IPS-NIHi7 (cell line): ENCODE measurements at regions not wholly inside any gene's neighbourhood (a gene's known extent, or its start where the extent isn't known, plus 50 kb on each side); places are given as distances from the start of the nearest gene placed in this dataset.
A peak's percentile ranks its signal among the peaks of the same experiment; 100 is the strongest.

Experiments used
- DNase-seq: peaks from one replicate; pipeline ENCODE4 v3.0.0; 2012; ENCODE audit warnings: mixed read lengths; ENCODE audit errors: extremely low spot score

DNA sequence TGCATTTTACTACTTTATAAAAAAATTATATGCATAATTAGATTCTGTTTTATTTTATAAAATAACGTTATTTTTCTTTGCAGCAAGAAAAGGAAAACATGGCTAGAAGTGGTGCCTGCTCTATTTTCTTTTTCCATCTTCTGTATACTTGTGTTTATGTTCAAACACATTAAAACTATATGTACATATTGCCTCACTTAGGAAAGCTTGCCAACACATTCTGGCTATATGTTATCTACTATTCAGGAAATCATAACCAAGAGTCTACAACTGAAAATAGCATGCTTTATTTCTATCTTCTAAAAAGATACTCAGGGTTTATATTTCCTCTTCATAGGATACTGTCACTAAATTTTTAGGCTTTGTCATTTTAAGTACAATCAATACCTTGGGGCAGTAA lies 90.2 kb upstream of the KCNMB2 start:
- no peak for DNase-seq

DNA sequence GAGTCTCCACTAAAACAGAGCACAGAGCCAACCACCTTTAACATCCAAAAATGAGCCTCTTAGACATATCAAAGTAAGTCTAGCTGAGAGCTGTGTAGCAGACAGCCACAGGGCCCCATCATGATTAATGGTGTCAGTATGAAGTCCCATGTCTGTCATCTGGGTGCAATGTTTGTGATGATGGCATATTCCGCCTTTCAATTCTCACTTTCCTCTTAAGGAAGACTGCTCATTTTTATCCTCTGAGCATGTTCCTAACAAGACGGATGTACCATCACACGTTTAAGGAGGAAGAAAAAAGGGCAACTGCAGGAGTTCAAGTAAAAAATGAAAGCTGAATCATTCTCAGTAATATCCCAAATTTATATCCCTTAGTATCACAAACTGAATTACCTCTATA lies 85.8 kb upstream of the KCNMB2 start:
- DNase-seq: no peak

DNA sequence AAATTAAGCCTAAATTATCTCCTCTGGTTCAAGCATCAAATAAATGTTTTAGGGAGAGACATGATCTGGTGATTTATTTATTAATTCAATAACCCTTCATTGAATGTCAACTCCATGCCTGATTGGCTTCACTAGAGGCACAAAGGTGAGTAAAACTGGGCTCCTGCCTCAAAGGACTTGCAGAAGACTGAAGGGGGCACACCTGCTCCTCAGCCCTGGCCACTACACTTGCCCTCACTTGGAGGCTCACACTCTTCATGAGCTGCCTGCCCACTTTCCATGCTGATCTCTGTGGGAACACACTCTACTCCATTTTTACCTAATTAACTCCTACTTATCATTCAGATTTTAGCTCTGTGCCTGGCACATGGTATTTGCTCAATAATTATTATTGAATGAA lies 84.4 kb upstream of the KCNMB2 start:
- DNase-seq: no peak

- no peak for DNase-seq
Observed at GRCh38 chr3:178454726-178455125, 81.5 kb upstream of the KCNMB2 start.

DNA sequence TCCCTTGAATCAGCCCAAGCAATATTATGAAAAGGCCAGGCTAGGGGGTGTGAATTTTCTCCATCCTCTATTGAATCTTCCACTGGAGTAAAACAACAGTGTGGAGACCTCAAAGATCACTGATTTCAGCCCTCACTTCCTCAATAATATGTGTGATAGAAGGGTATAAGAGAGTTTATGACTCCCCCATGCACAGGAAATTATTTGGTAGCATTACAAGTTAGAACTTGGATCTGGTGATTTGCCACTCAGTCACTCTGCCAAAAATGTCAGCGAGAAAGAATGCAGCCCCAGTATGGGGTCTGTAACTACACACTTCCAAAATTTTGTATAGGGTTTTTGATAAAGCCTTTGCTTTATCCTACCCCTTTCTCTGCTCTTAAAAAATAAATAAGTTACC lies 81.0 kb upstream of the KCNMB2 start:
- DNase-seq: no peak

DNA sequence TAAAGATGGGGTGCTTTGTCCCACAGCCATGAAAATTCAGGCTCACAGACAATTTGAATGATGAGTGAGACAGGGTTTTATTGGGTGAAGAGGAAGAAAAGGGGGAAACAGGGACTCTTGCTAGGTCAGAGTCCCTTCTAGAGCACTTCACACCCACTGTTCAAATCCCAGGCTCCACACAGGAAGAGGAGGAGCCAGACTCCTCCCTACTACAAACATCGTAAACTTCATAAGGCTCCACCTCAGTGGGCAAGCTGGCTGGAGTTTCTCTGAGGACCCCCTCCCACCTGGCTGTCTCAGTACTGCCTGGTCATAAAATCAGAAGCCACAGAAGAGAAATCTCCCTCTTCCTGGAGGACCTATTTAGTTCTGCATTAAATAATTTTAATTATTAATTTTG lies 80.3 kb upstream of the KCNMB2 start:
- no peak for DNase-seq

DNA sequence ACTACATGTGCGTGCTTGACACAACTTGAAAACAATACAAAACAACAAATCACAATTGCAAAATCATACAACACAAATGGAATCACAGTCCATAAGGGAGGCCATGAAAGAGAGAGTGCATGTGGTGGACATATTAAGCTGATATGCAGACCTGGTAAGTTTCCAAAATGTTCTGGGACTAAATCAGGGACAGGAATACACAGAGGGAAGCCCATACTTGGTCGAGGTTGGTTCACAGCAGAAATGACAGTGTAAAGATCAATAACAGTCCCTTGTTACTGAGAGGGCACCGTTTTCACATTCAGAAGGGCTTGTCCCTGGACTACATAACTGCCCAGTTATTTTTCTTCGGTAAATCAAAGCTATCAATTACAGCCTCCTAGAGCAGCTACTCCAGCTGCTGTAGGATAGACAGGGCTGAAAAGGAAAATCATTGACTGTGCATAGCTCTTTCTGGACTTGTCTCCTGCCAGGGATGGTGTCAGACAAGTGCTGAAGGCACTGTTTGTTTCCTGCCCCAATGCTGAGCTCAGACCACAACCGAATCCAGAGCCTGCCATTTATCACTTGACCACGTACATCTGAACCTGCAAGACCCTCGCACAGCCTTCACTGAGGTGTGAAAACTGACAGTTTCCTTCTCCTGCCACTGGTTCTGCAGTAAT lies 79.5 kb upstream of the KCNMB2 start:
- no peak for DNase-seq

- DNase-seq: no peak
Observed at GRCh38 chr3:178457511-178457910, 78.7 kb upstream of the KCNMB2 start.

GRCh38 chr3:178458313-178459037 lies 77.8 kb upstream of the KCNMB2 start:
- no peak for DNase-seq

DNA sequence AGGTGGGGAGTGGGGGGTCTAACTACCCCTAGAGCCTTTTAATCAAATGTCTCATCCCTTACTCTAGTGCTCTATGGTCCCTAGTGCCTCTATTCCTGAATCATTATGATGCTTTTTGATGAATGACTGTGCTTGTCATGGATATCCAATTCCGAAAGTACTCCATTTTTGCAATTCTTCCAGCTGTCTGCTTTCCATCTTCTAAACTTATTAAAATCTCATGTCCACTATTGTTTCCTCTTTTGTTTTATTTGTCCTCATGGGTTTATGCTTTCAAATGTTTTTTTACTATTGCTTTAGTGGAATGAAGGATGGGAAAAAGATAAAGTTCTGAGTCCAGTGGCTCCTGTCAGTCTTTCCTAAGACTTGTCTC lies 77.2 kb upstream of the KCNMB2 start:
- DNase-seq: no peak

DNA sequence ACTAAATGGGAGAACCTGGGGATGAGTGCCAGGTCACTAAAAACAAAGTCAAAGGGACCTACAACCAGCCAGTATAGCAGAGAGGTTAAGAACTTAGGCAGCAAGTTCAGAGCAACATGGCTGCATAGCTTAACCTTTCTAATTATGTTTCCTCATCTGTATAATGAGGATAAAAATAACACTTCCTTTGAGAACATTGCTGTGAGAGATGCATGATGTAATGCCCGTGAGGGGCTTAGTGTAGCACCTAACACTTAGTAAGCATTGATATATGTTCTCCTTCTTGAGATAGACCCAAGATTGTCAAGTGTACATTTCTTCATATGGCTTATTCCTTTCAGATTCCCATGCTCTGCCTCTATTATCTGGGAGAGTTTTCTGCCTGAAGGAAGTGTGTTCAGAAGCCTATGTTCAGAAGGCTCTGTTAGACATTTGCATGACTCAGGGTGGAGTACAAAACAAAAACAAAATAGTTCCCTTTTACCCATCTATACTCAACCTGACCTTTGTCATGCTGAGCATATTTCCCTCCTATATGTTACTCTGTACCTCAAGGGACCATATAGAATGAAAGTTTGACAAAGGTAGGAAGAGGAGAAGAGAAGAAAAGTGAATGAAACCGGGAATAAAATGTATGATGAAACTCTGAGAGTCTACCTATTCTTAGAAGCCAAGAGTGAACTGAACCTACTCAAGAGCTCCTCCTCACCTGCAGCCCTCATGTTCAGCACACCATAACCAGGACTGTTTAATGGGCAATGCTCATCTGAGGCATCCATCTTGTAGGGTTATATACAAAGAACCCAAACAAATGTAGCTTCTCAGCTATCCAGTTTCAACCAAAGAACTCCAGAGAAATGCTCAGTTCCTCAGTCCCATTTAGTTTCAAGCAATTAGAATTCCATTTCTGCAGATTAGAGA lies 70.7 kb upstream of the KCNMB2 start:
- DNase-seq: no peak

DNA sequence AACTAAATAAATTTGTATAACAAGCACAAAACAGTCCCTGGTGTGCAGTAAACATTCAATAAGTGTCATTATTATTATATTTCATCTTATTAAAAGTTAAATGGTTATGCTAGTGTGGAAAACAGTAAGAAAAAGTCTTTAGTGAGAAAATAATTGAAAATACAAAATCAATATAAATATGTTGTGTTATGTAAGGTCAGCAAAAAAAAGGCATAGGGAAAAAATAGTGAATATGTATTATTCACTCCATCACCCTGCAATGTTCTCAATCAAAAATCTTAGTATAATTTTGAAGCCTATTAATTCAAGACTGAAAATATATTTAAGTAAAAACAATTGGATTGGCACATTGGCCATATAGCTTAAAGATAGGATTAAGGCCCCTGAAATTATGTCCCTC lies 63.3 kb upstream of the KCNMB2 start:
- DNase-seq: no peak

DNA sequence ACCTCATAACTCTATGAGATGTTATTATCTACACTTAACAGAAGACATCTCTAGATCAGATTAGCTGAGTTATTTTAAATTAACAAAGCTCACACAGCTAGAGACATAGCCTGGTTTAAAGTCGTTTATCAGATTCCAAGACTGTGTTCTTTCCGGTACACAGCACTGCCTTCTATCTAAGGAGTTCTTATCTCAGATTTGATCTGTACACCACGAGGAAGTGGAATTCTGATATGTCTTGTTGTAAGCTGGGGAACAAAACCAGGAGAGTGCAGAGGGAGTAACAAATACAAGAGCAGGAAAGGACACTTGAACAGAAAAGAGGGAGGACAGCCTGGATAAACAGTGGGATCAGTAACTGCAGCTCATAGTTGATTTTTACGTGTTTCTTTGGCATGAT lies 61.7 kb upstream of the KCNMB2 start:
- no peak for DNase-seq

DNA sequence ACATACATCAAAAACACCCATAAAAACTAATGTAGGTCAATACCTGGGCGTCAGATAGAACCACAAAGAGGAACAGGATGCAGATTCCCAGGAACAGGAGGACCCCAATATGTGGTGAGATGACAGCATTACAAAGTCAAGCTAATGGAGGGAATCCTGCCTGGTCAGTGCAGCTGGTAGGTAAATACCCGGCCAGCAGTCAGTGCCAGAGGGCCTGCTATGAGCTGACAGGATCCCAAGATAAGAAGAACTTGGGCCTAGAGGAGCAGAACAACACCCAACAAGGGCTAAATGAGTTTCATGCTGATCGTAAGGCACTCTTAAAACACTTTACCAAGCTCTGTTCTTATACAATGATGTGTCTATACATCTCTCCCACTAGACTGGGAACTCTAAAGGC lies 61.2 kb upstream of the KCNMB2 start:
- DNase-seq: peak; percentile 17

DNA sequence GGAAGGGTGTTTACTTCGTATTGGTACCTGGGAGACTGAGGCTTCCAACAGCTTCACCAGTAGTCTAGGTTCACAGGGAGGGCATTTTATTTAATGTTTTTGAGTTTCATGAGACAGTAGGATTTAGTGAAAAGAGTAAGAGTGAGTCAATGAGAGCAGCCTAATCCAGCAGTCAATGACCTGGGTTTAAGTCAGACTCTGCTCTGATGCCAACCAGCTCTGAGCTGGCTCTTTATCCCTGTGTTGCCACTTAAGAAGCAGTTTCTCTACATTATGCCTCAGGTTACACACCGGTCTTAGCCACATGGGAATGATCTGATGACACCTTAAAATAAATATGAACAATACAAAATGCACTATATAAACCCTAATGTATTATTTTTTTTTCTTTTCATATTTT lies 59.4 kb upstream of the KCNMB2 start:
- no peak for DNase-seq

- no peak for DNase-seq
Observed at GRCh38 chr3:178479446-178479845, 56.8 kb upstream of the KCNMB2 start.

- DNase-seq: no peak
Observed at GRCh38 chr3:178479860-178480259, 56.4 kb upstream of the KCNMB2 start.

DNA sequence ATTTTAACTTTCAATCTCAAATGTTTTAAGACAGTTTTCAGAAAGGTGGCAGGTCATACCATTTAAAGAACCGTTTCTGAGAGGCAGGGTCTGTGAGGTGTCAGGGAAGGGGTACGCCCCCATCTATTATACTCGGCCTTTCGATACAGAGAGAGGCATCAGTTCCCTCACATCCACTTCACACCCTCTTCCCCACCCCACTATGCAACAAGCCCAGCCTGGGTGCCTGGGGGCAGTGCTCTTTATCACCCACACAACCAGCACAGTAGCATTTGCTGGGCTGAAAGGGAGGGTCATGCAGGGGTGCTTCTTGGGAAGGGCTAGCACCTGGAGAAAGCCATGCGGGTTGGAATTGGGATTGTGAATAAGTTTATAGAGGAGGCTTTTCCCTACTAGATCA lies 56.0 kb upstream of the KCNMB2 start:
- no peak for DNase-seq

DNA sequence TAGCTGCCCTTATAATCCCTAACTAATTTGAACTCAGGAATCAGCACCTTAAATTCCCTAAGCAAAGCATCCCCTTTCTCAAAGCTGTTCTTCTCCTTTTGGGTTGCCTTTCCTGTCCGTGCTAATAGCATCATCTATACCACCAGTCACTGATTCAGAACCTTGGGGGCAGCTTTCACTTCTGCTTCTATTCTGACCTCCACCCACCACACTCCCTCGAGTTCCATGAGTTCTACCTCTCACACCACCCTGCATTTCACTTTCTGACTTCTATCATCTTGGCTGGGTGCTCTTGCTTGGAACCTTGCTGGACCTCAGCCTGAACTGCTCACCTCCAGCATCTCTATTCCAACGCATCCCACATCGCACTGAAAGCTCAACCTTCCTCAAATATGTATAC lies 55.4 kb upstream of the KCNMB2 start:
- no peak for DNase-seq

DNA sequence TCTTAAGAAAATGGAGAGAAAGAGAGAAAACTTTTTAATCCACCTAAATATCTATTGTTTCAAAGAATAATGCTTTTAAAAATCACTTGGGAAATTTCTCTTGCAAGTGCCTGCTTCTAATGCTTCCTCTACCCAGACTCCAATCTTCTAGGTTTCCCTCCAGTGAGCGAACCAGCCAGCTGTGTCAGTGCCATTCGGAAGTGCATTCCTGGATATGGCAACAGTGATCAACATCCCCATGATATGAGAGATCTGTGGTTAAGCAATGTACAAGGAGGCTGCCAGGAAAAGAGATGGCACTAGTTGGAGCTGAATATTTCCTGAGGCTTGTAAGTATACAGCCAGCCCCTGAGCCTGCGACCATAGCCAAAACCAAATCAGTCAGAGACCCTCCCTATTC lies 53.3 kb upstream of the KCNMB2 start:
- DNase-seq: no peak

- DNase-seq: no peak
Observed at GRCh38 chr3:178483704-178484103, 52.5 kb upstream of the KCNMB2 start.

DNA sequence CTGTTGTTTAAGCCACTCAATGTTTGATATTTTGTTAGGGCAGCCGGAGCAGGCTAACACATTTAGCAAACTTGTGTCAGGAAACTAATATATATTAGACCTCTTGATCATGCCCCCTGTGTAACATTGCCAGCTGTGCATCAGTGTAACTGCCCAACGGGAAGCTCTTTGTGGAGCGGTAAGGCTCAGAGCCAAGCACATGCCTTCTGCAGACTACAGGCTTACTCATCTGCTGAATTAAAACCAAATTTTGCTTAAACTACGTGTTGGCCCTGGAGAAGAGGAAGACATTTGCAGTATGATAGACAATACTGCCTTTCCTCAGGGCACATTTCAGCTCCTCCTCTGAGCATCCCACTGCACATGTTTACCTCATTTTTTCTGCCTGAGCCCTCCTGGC lies 50.5 kb upstream of the KCNMB2 start:
- no peak for DNase-seq
